ELF-1 (cell line): ENCODE measurements at regions not wholly inside any gene's neighbourhood (a gene's known extent, or its start where the extent isn't known, plus 50 kb on each side); places are given as distances from the start of the nearest gene placed in this dataset.

Experiments used
- DNase-seq: peaks from one replicate; pipeline ENCODE4 v3.0.0-alpha.2; 2016; ENCODE audit warnings: low read depth, low spot score

GRCh38 chr12:13387101-13387500 is 190.6 kb downstream of the EMP1 start:
- DNase-seq, result no peak

- DNase-seq, result peak; percentile 39
Measured at GRCh38 chr12:13386323-13387039, 190.0 kb downstream of the EMP1 start.

- no peak for DNase-seq
Measured at GRCh38 chr12:13383379-13383778, 186.9 kb downstream of the EMP1 start.

- no peak for DNase-seq
Measured at GRCh38 chr12:13380297-13380696, 183.8 kb downstream of the EMP1 start.

GRCh38 chr12:13379531-13380188 is 183.1 kb downstream of the EMP1 start:
- no peak for DNase-seq

- no peak for DNase-seq
Measured at GRCh38 chr12:13377698-13378097, 181.2 kb downstream of the EMP1 start.

- no peak for DNase-seq
Measured at GRCh38 chr12:13376610-13377373, 180.3 kb downstream of the EMP1 start.

GRCh38 chr12:13375583-13376345 is 179.2 kb downstream of the EMP1 start:
- DNase-seq, result no peak

- no peak for DNase-seq
Measured at GRCh38 chr12:13374793-13375192, 178.3 kb downstream of the EMP1 start.

GRCh38 chr12:13373803-13374202 is 177.3 kb downstream of the EMP1 start:
- no peak for DNase-seq

- DNase-seq, result no peak
Measured at GRCh38 chr12:13373131-13373530, 176.6 kb downstream of the EMP1 start.

GRCh38 chr12:13372386-13372785 is 175.9 kb downstream of the EMP1 start:
- DNase-seq, result no peak

GRCh38 chr12:13371797-13372196 is 175.3 kb downstream of the EMP1 start:
- DNase-seq, result no peak

- DNase-seq, result no peak
Measured at GRCh38 chr12:13371367-13371766, 174.8 kb downstream of the EMP1 start.

- DNase-seq, result no peak
Measured at GRCh38 chr12:13369474-13370056, 173.0 kb downstream of the EMP1 start.

GRCh38 chr12:13368971-13369370 is 172.4 kb downstream of the EMP1 start:
- DNase-seq, result no peak

GRCh38 chr12:13368431-13368830 is 171.9 kb downstream of the EMP1 start:
- no peak for DNase-seq

- no peak for DNase-seq
Measured at GRCh38 chr12:13367973-13368372, 171.4 kb downstream of the EMP1 start.

GRCh38 chr12:13365748-13366366 is 169.3 kb downstream of the EMP1 start:
- no peak for DNase-seq

GRCh38 chr12:13362260-13362841 is 165.8 kb downstream of the EMP1 start:
- peak; percentile 84 for DNase-seq

- no peak for DNase-seq
Measured at GRCh38 chr12:13359636-13360035, 163.1 kb downstream of the EMP1 start.
